ENCODE measurements at regions not wholly inside any gene's neighbourhood (a gene's known extent, or its start where the extent isn't known, plus 50 kb on each side); places are given as distances from the start of the nearest gene placed in this dataset.
A peak's percentile ranks its signal among the peaks of the same experiment; 100 is the strongest.

GRCh38 chr15:79178594-79178993 lies 88.0 kb upstream of the RASGRF1 start:
- TF ChIP-seq CTCF (IDR thresholded peaks at IDR 0.05): no peak
- no peak for DNase-seq (ENCODE audit: low spot score)
- H3K27ac ChIP-seq: no peak overlapping the region
- no peak overlapping the region for H3K4me3 ChIP-seq

- peak; percentile 36 for DNase-seq (ENCODE audit: low spot score)
- Histone ChIP-seq H3K4me3 (no peak overlapping the region), H3K27ac (no peak overlapping the region)
- TF ChIP-seq CTCF (IDR thresholded peaks at IDR 0.05): no peak
Measured at GRCh38 chr15:79176151-79176550, 85.6 kb upstream of the RASGRF1 start.

- TF ChIP-seq CTCF (IDR thresholded peaks at IDR 0.05): no peak
- DNase-seq (ENCODE audit: low spot score): peak; percentile 56
- no peak overlapping the region for H3K4me3 ChIP-seq
- no peak overlapping the region for H3K27ac ChIP-seq
Measured at GRCh38 chr15:79172801-79173460, 82.4 kb upstream of the RASGRF1 start.

GRCh38 chr15:79172032-79172481 lies 81.5 kb upstream of the RASGRF1 start:
- Histone ChIP-seq H3K27ac (no peak overlapping the region), H3K4me3 (no peak overlapping the region)
- DNase-seq (ENCODE audit: low spot score): no peak
- TF ChIP-seq CTCF (IDR thresholded peaks at IDR 0.05): no peak

GRCh38 chr15:79171320-79172031 lies 80.9 kb upstream of the RASGRF1 start:
- no peak for TF ChIP-seq CTCF (IDR thresholded peaks at IDR 0.05)
- H3K27ac ChIP-seq: no peak overlapping the region
- DNase-seq (ENCODE audit: low spot score): peak; percentile 31

GRCh38 chr15:79170256-79170664 lies 79.7 kb upstream of the RASGRF1 start:
- Histone ChIP-seq H3K27ac (no peak overlapping the region), H3K4me3 (no peak overlapping the region)
- TF ChIP-seq CTCF (IDR thresholded peaks at IDR 0.05): no peak
- DNase-seq (ENCODE audit: low spot score): peak; percentile 47

More at GRCh38 chr15:79171320-79172031, 80.9 kb upstream of the RASGRF1 start:
- no peak overlapping the region for H3K4me3 ChIP-seq

All from coronary artery (tissue), 2 donors.